GM19463 (cell line): ENCODE measurements at regions not wholly inside any gene's neighbourhood (a gene's known extent, or its start where the extent isn't known, plus 50 kb on each side); places are given as distances from the start of the nearest gene placed in this dataset.

Source experiments
- ATAC-seq: cut with Tn5 transposase; IDR thresholded peaks from one replicate; pipeline ENCODE4 v1.9.1; 2021; ENCODE audit warnings: mild to moderate bottlenecking, moderate library complexity; ENCODE audit not compliant: unreplicated experiment

GRCh38 chr15:37773111-37773860, 161.2 kb upstream of the TMCO5A start:
- no peak for ATAC-seq

DNA sequence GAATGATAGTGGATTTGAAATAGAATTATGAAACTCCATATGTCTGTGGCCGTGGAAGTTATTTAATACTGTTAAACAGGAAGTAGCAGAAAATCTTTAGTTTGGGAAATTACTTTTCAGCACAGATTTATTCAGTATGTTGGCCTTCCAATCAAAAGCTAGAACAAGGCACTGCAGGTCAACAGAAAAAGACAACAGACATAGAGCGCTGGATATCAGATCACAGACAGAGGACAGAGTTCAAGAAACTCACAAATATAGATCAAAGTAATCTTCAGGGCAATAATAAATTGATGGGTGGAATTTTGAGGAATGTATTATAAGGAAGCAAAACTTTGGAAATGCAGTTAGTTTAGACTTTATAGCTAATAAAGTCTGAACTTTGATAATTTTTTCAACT, 159.5 kb upstream of the TMCO5A start:
- ATAC-seq = no peak

GRCh38 chr15:37777006-37777405, 157.4 kb upstream of the TMCO5A start:
- no peak for ATAC-seq

DNA sequence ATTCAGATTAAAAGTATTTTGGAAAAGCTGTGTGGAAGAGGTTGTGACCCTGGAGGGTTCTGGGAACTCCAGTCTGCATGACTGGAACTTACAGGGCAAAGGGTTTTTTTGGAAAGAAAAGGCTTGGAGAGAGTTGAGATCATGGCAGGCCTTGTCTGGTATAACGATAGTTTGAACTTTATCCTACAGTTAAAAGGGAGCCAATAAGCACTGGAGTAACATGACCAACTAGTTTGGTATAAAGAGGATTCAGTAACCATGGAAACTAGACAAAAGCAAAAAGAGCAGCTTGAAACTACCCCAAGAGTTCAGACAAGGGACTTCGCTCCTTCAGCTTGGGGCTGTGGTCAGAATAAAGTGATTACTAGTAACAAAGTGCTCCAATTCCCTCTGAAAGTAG, 151.2 kb upstream of the TMCO5A start:
- ATAC-seq = no peak

GRCh38 chr15:37788330-37788729, 146.1 kb upstream of the TMCO5A start:
- ATAC-seq = no peak

GRCh38 chr15:37788767-37789396, 145.6 kb upstream of the TMCO5A start:
- ATAC-seq = no peak

- no peak for ATAC-seq
Measured at GRCh38 chr15:37789397-37789786, 145.0 kb upstream of the TMCO5A start.

- ATAC-seq = no peak
Measured at GRCh38 chr15:37789881-37790280, 144.6 kb upstream of the TMCO5A start.

- ATAC-seq = no peak
Measured at GRCh38 chr15:37791693-37792092, 142.7 kb upstream of the TMCO5A start.

- ATAC-seq = no peak
Measured at GRCh38 chr15:37792351-37792750, 142.1 kb upstream of the TMCO5A start.

- ATAC-seq = no peak
Measured at GRCh38 chr15:37793851-37794250, 140.6 kb upstream of the TMCO5A start.

DNA sequence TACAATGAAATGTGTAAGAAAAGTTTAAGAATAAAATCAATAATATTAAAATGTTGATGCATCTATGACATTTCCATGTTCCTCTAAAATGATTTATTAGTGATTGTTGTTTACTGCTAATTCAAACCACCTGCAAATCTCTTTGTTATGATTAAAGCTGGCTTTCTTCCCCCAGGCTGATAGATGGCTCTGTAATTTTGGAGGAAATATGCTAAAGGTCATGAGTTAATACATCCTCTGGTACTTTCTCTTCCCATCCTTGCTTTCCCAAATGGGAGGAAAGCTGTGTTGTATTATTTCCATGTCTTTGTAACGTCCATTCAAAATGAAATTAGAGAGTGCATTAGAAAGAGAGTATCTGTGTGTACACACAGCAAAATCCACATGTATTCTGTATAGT, 139.5 kb upstream of the TMCO5A start:
- ATAC-seq = no peak

GRCh38 chr15:37801529-37801928, 132.9 kb upstream of the TMCO5A start:
- ATAC-seq = no peak

DNA sequence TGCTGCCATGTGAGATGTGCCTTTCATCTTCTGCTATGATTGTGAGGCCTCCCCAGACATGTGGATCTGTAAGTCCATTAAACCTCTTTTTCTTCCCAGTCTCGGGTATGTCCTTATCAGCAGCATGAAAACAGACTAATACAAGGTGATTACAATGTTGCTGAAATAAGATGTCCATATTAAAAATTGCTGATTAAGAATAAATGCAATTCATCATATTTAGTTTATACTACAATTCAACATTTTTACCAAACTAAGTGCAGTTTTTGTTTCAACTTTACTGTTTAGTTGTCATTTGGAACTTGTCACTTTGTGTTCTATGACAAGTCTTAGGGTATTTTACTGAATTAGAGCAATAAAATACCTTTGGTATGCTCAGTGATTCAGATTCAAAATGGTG, 127.6 kb upstream of the TMCO5A start:
- ATAC-seq = no peak

DNA sequence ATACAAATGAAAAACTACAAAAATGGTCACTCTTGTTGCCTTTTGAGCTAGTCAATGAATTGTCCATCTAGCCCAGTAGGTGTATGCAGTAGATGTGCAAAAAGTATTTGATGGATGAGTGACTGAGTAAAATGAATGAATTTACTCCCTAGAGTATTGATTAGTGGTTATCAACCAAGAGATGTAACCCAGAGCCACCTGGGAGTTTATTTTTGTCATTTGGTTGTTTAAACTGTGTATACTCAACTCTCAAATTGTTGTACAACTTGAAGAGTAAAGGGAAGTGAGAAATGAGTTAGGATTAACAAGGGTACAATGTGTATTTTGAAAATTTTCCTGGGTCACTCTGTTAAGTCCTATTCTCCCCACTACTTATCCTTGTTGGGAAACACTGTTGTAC, 124.1 kb upstream of the TMCO5A start:
- no peak for ATAC-seq

- ATAC-seq = no peak
Measured at GRCh38 chr15:37813306-37813705, 121.1 kb upstream of the TMCO5A start.

DNA sequence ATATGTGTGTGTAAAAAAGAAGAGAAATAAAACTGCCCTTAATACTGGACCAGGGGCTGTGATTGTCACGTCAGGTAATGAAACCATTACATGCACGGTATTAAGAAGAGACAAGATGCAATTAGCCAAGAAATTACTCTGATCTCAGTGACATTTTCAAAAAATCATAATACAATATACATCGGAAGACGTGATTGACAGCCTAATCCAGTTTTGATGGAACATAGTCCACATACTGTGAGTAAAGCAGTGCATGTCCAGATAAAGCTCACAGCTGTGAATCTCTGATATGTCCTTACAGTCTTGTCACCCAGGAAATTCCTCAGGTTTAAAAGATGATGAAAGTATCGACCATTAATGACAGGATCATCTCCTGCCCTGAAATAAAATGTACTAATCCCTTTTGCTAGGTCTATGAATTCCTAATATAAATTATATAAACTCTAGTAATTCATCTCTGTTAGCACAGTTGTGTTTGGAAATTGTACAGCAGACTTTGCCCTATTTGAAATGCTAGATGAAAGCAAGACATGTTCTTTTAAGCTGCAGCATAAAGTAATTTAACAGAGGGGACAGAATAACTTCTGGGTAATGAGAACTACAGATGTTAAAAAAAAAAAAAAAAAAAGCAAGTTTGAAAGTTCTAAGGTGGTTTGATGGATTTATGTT, 119.5 kb upstream of the TMCO5A start:
- no peak for ATAC-seq

DNA sequence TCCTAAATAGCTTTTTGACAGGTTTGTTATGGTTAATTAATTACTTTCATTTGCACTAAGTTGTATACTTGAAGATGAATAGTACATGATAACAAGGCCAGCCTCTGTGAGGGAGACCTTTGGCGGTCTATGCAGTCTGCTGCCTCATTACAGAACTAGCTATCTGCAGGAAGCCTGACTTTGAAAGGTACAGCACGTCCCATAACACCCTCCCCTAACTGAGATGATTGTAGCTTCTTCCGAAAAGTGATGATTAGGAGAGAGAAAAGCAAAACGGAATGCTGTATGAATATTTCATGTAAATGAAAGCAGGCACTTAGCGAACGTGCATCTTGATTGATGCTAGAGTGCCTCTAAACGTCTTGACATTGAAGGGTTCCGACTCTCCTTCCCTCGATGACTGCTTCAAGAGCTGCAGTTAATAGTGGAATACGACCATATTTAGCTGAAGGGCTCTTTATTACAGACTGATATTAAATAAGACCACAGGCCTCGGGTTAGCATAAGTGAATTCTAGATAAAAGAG, 116.2 kb upstream of the TMCO5A start:
- ATAC-seq = no peak

DNA sequence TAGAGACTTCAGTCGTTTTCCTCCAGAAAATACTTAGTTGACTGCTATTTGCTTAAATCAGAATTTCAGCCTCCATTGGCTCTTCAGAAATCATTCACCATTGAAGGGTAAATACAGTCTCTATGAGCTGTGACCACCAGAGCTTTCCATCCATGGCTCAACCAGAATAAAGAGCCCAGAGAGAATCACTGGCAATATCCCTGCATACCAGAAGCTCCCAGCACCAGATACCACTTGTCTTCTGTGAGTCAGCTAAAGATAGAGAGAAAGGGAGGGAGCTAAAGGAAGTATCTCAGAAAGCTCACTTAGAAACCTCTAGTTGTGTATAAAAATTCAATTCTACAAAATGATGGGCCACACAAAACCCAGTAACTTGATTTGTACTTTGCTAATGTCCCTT, 115.2 kb upstream of the TMCO5A start:
- ATAC-seq = no peak

GRCh38 chr15:37820380-37821128, 113.9 kb upstream of the TMCO5A start:
- no peak for ATAC-seq

GRCh38 chr15:37823601-37824275, 110.7 kb upstream of the TMCO5A start:
- no peak for ATAC-seq
